ENCODE measurements at regions not wholly inside any gene's neighbourhood (a gene's known extent, or its start where the extent isn't known, plus 50 kb on each side); places are given as distances from the start of the nearest gene placed in this dataset.

DNA sequence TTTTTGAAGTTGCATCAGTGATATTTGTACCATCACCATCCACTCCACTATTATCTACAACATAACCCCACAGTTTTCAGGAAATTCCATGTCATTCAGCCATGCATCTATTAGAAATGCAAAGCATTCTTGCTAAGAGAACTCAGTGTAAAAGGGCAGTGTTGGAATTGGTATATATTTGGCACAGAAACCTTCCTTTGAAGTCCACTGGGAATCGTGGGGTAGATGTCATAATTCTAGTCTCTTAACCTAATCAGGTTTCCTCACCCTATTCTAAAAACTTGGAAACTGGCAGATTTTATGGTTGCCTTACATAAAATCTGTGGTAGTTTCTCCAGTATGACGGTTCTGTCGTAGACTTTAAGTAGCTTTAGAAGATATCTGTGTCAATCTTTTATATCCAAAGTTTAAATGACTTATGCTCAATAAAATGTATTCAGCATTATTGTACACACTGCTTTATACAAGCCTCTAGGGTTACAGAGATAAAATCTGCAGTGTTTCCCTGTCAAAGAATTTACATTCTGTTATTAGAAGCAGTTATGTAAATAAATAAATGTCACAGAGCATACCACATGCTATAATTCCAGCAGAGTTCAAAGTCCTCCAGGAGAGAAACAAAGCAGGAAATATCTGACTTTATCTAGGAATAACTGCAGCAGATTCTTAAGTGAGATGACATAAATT lies 704.4 kb upstream of the CELF2 start:
- H3K4me3 ChIP-seq (ENCODE audit: control insufficient read depth, low read depth, low read length), result no peak overlapping the region
- no peak for DNase-seq (ENCODE audit: low read depth)
- no peak for TF ChIP-seq CTCF (conservative IDR thresholded peaks at IDR 0.05; ENCODE audit: control insufficient read depth, insufficient read depth, low read depth, low read length)

DNA sequence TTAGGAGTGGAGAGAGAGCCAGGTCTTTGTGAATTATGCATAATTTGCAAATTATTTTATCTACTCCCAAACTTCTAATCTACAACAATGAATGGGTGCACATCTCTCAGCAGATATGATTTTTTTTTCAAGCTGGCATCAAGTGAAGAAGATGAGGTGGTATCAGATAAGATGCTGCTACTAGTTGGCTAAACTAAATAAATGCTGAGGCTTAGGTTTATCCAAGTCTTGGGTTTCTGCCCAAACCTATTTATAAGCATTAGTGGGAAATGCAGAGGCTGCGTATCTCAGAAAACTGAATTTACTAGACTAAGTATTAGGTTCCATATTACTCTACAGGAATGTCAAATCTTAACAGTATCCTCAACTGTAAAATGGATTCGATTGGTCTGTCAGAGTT lies 703.0 kb upstream of the CELF2 start:
- H3K4me3 ChIP-seq (ENCODE audit: control insufficient read depth, low read depth, low read length), result no peak overlapping the region
- no peak for TF ChIP-seq CTCF (conservative IDR thresholded peaks at IDR 0.05; ENCODE audit: control insufficient read depth, insufficient read depth, low read depth, low read length)
- no peak for DNase-seq (ENCODE audit: low read depth)

- no peak for DNase-seq (ENCODE audit: low read depth)
- H3K4me3 ChIP-seq (ENCODE audit: control insufficient read depth, low read depth, low read length), result no peak overlapping the region
- no peak for TF ChIP-seq CTCF (conservative IDR thresholded peaks at IDR 0.05; ENCODE audit: control insufficient read depth, insufficient read depth, low read depth, low read length)
These were observed 701.7 kb upstream of the CELF2 start for GRCh38 chr10:10315989-10316388.

DNA sequence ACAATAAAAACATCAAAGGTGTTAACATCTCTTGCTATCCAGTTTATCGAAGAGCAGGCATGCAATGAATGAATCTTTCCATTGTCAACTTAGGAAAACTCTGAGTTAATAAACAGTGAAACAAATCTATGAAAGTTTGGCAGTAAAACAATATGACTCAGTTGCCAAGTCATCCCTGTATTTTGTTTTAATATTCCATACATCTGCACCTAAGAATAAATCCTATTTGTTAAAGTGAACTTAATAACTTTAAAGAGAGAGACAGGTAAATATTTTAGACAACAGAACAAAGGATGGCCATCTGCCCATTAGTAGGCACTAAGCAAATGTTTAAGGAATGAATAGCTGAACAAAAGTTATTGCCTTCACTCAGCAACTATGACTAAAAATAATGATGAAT lies 700.5 kb upstream of the CELF2 start:
- TF ChIP-seq CTCF (conservative IDR thresholded peaks at IDR 0.05; ENCODE audit: control insufficient read depth, insufficient read depth, low read depth, low read length), result no peak
- H3K4me3 ChIP-seq (ENCODE audit: control insufficient read depth, low read depth, low read length), result no peak overlapping the region

GRCh38 chr10:10318856-10319255 lies 698.8 kb upstream of the CELF2 start:
- DNase-seq (ENCODE audit: low read depth), result no peak
- no peak for TF ChIP-seq CTCF (conservative IDR thresholded peaks at IDR 0.05; ENCODE audit: control insufficient read depth, insufficient read depth, low read depth, low read length)
- no peak overlapping the region for H3K4me3 ChIP-seq (ENCODE audit: control insufficient read depth, low read depth, low read length)

More for the DNA sequence above, 700.5 kb upstream of the CELF2 start:
- DNase-seq (ENCODE audit: low read depth), result peak; percentile 27

DNA sequence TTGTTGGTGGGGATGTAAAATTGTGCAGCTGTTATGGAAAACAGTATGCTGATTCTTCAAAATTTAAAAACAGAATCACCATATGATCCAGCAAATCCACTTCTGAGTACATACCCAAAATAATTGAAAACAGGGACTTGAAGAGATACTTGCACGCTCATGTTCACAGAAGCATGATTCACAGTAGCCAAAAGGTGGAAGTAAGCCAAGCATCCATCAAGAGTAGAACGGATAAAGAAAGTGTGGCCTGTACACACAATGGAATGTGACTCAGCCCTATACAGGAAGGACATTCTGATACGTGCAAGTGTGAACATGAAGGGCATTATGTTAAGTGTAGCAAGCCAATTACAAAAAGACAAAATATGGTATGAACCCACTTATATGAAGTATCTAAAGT lies 696.7 kb upstream of the CELF2 start:
- no peak overlapping the region for H3K4me3 ChIP-seq (ENCODE audit: control insufficient read depth, low read depth, low read length)
- no peak for TF ChIP-seq CTCF (conservative IDR thresholded peaks at IDR 0.05; ENCODE audit: control insufficient read depth, insufficient read depth, low read depth, low read length)
- peak; percentile 78 for DNase-seq (ENCODE audit: low read depth)

GRCh38 chr10:10326116-10326515 lies 691.6 kb upstream of the CELF2 start:
- TF ChIP-seq CTCF (conservative IDR thresholded peaks at IDR 0.05; ENCODE audit: control insufficient read depth, insufficient read depth, low read depth, low read length), result no peak
- H3K4me3 ChIP-seq (ENCODE audit: control insufficient read depth, low read depth, low read length), result no peak overlapping the region
- no peak for DNase-seq (ENCODE audit: low read depth)
